HEK293T (cell line): ENCODE measurements at regions not wholly inside any gene's neighbourhood (a gene's known extent, or its start where the extent isn't known, plus 50 kb on each side); places are given as distances from the start of the nearest gene placed in this dataset.

Experiments used
- BHLHE40 ChIP-seq: fragments of 450-650 bp; IDR thresholded peaks from 2 replicates; pipeline ENCODE4 v1.6.1; 2016; ENCODE audit warnings: mild to moderate bottlenecking, moderate library complexity, borderline replicate concordance
- CTBP1 ChIP-seq: fragments of 450-650 bp; IDR thresholded peaks from 2 replicates; pipeline ENCODE4 v1.6.1; 2016; ENCODE audit warnings: borderline replicate concordance
- ELF4 ChIP-seq: fragments of 450-650 bp; IDR thresholded peaks from 2 replicates; pipeline ENCODE4 v1.6.1; 2017; ENCODE audit warnings: antibody characterized with exemption
- FOXK2 ChIP-seq: fragments of 450-650 bp; IDR thresholded peaks from 2 replicates; pipeline ENCODE4 v1.6.1; 2016; ENCODE audit warnings: mild to moderate bottlenecking
- FOXM1 ChIP-seq: fragments of 450-650 bp; IDR thresholded peaks from 2 replicates; pipeline ENCODE4 v1.6.1; 2017; ENCODE audit warnings: mild to moderate bottlenecking, borderline replicate concordance
- HDGF ChIP-seq: fragments of 450-650 bp; IDR thresholded peaks from 2 replicates; pipeline ENCODE4 v1.6.1; 2017; ENCODE audit warnings: antibody characterized with exemption, borderline replicate concordance
- LEF1 ChIP-seq: fragments of 450-650 bp; IDR thresholded peaks from 2 replicates; pipeline ENCODE4 v1.6.1; 2017; ENCODE audit warnings: mild to moderate bottlenecking, borderline replicate concordance
- SP1 ChIP-seq: fragments of 450-650 bp; IDR thresholded peaks from 2 replicates; pipeline ENCODE4 v1.6.1; 2017
- SUZ12 ChIP-seq: fragments of 450-650 bp; IDR thresholded peaks from 2 replicates; pipeline ENCODE4 v1.6.1; 2016; ENCODE audit warnings: mild to moderate bottlenecking
- TARDBP ChIP-seq: fragments of 450-650 bp; IDR thresholded peaks from 2 replicates; pipeline ENCODE4 v1.6.1; 2016
- ZNF384 ChIP-seq: fragments of 450-650 bp; IDR thresholded peaks from 2 replicates; pipeline ENCODE4 v1.6.1; 2016
- TF ChIP-seq, protein P1 (sequence below): fragments of 450-650 bp; IDR thresholded peaks from 2 replicates; pipeline ENCODE4 v1.6.1; 2016

DNA sequence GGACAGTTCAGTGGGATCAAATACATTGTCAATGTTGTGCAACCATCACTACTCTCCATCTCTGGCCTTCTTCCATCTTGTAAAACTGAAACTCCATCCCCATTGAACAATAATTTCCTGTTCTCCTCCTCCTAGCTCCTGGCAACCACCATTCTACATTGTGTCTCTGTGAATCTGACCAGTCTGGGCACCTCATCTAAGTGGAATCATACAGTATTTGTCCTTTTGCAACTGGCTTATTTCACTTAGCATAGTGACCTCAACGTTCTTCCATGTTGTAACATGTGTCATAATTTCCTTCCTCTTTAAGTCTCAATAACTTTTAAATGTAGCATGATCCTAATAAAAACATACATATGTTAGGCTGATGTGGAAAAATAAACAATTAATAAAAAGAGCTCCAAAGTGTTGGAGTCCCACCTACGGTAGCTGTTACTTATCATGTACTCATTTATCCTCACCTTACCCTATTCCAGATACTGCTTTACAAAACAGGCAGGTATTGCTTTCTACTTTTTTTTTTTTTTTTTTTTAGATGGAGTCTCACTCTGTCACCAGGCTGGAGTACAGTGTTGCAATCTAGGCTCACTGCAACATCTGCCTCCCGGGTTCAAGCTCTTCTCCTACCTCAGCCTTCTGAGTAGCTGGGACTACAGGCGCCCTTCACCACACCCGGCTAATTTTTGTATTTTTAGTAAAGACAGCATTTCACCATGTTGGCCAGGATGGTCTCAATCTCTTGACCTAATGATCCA, 91.9 kb downstream of the TNFAIP3 start:
- TF ChIP-seq TARDBP (no peak), FOXM1 (no peak), CTBP1 (no peak), HDGF (no peak), SP1 (no peak), ZNF384 (no peak), FOXK2 (no peak), BHLHE40 (no peak), SUZ12 (no peak), ELF4 (no peak), LEF1 (no peak)
- TF ChIP-seq, protein P1, sequence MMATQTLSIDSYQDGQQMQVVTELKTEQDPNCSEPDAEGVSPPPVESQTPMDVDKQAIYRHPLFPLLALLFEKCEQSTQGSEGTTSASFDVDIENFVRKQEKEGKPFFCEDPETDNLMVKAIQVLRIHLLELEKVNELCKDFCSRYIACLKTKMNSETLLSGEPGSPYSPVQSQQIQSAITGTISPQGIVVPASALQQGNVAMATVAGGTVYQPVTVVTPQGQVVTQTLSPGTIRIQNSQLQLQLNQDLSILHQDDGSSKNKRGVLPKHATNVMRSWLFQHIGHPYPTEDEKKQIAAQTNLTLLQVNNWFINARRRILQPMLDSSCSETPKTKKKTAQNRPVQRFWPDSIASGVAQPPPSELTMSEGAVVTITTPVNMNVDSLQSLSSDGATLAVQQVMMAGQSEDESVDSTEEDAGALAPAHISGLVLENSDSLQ, result no peak
